HFF-Myc (cell line): ENCODE measurements at regions not wholly inside any gene's neighbourhood (a gene's known extent, or its start where the extent isn't known, plus 50 kb on each side); places are given as distances from the start of the nearest gene placed in this dataset.

Source experiments
- DNase-seq: peaks from one replicate; pipeline ENCODE4 v3.0.0-alpha.2; 2011; ENCODE audit warnings: low read depth; ENCODE audit errors: extremely low read depth
- H3K4me3 ChIP-seq: replicated peaks from 2 replicates; pipeline ENCODE4 v1.5.1; 2011; ENCODE audit warnings: low read depth, mild to moderate bottlenecking, control low read depth, low read length
- TF ChIP-seq, protein P1 (sequence below): IDR thresholded peaks from 2 replicates; pipeline ENCODE4 v1.5.1; 2012; ENCODE audit warnings: mild to moderate bottlenecking, low read depth, low read length, control low read depth; ENCODE audit errors: missing control alignments

DNA sequence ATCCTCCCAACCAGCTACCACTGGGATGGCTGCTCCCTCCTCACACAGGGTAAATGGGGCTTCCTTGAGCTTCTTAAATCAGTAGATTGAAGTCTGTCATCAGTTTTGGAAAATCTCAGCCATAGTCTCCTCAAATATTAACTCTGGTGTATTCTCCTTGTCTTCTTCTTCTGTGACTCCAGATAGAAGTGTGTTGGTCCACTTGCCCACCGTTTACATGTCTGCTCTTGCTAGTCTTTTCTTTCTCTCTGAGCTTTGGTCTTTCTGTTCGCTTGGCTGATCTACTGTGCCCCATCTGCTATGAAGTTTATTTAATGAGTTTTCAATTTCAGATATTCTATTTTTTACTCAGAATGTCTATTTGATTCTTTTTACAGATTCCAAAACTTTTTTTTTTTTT lies 281.7 kb upstream of the HDAC4 start:
- TF ChIP-seq, protein P1, sequence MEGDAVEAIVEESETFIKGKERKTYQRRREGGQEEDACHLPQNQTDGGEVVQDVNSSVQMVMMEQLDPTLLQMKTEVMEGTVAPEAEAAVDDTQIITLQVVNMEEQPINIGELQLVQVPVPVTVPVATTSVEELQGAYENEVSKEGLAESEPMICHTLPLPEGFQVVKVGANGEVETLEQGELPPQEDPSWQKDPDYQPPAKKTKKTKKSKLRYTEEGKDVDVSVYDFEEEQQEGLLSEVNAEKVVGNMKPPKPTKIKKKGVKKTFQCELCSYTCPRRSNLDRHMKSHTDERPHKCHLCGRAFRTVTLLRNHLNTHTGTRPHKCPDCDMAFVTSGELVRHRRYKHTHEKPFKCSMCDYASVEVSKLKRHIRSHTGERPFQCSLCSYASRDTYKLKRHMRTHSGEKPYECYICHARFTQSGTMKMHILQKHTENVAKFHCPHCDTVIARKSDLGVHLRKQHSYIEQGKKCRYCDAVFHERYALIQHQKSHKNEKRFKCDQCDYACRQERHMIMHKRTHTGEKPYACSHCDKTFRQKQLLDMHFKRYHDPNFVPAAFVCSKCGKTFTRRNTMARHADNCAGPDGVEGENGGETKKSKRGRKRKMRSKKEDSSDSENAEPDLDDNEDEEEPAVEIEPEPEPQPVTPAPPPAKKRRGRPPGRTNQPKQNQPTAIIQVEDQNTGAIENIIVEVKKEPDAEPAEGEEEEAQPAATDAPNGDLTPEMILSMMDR: no peak
- no peak overlapping the region for H3K4me3 ChIP-seq
- DNase-seq: no peak

DNA sequence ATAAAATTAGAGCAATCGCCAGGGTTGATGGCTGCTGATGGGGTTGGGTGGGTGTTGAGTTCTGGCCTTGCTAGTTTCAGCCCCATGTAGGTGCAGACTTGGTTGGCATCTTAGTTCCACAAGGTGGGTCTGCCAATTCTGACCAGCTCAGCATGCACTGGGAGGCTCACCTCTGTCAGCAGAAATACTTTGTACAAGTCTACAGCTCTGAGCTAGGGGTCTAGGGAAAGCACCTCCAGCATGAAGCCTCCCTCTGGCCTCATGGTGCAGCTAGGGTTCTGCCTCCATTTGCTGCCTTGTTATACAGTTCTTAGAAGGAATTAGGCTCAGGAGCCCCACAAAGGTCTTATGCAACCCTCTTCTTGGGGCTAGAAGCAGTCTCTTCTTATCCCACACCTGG lies 278.9 kb upstream of the HDAC4 start:
- no peak overlapping the region for H3K4me3 ChIP-seq
- no peak for DNase-seq
- TF ChIP-seq, protein P1: no peak

DNA sequence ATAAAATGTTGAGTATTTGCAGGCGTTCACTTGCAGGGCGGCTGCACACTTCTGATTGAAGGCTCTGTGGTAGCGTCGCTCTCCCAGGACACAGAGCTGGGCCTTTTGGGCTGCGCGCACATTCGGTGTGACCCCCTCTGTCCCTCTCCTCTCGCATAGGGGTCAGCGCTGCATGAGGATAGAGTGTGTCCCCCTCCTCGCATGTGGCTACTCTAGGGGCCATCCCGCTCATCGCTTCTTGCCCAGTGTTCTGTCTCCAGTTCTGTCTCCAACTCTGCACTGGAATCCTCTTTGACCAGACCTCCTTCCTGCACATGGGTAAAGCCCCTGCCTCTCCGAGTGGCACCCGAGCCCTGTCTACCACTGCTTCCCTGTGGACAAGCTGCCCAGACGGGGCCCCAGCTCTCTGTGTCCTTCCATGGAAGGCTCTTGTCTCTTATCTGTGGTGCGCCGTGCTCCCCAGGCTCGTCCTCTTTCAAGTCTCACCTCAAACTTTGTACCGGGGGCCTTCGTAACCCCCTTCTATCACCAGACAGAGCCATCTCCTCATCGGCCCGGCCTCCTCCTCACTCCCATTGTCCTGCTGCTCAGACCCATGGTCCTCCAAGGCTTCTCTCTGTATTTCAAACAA lies 278.0 kb upstream of the HDAC4 start:
- no peak overlapping the region for H3K4me3 ChIP-seq
- DNase-seq: no peak
- TF ChIP-seq, protein P1: no peak

DNA sequence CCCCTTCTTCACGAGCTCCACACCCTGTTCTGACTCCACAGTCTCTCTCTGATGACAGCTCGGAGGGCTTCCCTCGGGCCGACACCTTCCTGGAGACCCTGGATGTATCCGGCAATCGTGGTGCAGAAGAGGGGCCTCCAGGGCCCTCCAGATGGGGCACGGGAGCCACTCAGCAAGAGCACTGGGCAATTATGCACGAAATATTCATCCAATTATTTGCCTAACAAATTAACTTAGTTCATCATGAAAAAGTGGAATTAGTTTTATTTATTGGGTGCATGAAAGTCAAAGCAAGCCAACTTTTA lies 277.3 kb upstream of the HDAC4 start:
- TF ChIP-seq, protein P1: no peak
- no peak overlapping the region for H3K4me3 ChIP-seq
- DNase-seq: no peak

DNA sequence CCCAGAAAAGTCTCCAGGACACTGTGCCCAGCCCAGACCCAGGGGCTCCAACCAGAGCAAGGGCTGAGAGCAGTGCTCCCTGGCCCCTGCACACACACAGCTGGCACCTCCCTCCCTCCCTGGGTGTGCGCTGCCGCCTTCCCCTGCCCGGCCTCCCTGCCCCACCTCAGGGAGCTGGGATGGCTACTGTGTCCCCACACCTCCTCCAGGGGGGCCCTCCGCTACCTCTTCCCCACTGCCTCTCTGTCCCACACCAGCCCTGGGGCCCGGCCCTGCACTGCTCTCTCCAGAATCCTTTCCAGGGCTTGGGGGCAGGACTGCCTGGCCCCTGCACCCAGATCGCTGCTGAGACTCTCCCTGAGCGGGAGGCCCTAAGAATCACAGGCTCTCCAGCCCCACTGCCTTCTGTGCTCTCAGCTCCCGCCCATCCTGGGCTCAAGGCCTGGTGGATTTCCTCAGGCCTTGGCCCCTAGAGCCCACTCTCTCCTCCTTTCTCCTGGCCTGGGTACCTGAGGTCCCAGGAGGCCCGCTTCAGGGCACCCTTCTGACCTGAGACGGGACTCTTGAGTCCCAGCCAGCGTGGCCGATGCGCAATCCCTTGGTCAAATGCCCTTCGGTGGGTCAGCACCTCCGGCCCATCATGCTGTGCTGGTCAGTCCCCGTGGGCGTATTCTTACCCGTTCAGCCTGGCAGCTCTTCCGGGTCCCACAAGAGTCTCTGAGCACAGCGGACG lies 276.8 kb upstream of the HDAC4 start:
- TF ChIP-seq, protein P1: no peak
- DNase-seq: no peak
- H3K4me3 ChIP-seq: no peak overlapping the region

DNA sequence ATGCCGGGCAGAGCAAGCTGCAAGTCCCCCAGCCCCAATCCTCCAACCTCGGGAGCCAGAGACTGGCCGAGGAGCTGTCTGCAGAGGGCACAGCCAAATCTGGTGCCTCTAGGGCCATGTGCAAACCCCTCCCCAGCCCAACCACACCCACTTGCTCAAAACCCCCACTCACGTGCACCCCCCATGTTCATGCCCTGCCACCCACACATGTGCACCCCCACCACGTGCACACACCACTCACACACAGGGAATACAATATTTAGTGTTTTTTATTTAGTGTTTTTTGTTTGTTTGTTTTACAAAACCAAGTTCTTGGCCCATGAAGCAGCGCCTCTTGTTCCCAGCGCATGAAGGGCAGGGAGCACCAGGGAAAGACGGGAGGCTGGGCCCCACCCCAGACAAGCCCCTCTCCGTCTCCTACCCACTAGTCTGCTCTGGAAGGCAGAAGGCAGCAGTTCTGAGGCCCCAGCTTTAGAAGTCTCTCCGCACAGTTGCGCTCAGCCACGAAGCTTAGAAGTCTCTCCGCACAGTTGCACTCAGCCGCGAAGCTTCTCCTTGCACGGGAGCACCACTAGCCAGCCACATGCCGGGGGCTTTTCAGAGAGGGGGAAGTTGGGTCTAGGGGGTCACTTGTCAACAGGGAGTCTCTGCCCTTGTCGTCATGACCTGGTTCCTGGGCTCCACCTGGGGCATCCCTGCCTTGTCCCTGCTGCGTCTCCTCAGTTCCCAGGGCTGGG lies 276.1 kb upstream of the HDAC4 start:
- TF ChIP-seq, protein P1: no peak
- DNase-seq: no peak
- no peak overlapping the region for H3K4me3 ChIP-seq
